IPS-20b (cell line): ENCODE measurements at regions not wholly inside any gene's neighbourhood (a gene's known extent, or its start where the extent isn't known, plus 50 kb on each side); places are given as distances from the start of the nearest gene placed in this dataset.

Experiments
- H3K27ac ChIP-seq: one replicate; pipeline ENCODE4 v1.5.1; 2013; ENCODE audit warnings: low read length
- H3K27me3 ChIP-seq: 2 replicates; pipeline ENCODE4 v1.6.1; 2013; ENCODE audit warnings: mild to moderate bottlenecking, low read length, inconsistent platforms; ENCODE audit not compliant: insufficient read depth
- H3K36me3 ChIP-seq: 2 replicates; pipeline ENCODE4 v1.6.1; 2013; ENCODE audit warnings: low read depth, mild to moderate bottlenecking, inconsistent platforms, low read length, moderate library complexity; ENCODE audit not compliant: insufficient read depth
- H3K4me1 ChIP-seq: 2 replicates; pipeline ENCODE4 v1.6.1; 2013; ENCODE audit warnings: mild to moderate bottlenecking, control low read depth, inconsistent platforms, low read length, moderate library complexity; ENCODE audit not compliant: insufficient read depth
- H3K4me3 ChIP-seq: 2 replicates; pipeline ENCODE4 v1.5.1; 2013; ENCODE audit warnings: mild to moderate bottlenecking, low read length, inconsistent platforms
- H3K9ac ChIP-seq: 2 replicates; pipeline ENCODE4 v1.6.1; 2013; ENCODE audit warnings: low read depth, mild to moderate bottlenecking, inconsistent platforms, low read length, moderate library complexity
- H3K9me3 ChIP-seq: 2 replicates; pipeline ENCODE4 v1.6.1; 2013; ENCODE audit warnings: mild to moderate bottlenecking, low read depth, low read length, inconsistent platforms; ENCODE audit not compliant: insufficient read depth

DNA sequence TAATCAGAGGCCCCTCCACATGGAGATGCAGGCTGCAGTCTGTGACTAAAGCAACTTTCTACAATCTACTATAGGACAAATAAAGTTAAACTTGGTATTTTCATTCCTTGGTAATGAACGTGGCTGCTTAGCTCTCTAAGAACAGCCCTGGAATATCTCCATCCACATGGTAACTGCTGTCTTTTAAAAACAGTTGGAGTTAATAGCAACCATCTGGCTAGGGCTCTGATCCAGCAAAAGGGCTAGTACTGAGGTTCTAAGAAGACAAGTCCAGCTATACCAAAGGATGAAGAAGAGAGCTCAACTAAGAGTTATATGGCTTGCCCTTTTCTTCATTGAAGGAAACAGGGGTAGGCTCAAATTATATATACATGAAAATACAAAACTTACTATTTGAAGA is 920.1 kb downstream of the FLRT2 start:
- H3K9ac ChIP-seq, result no peak overlapping the region
- H3K27me3 ChIP-seq, result no peaks in the 10 kb centered on the region
- H3K4me3 ChIP-seq, result no peak overlapping the region
- H3K9me3 ChIP-seq, result no peaks in the 10 kb centered on the region
- H3K36me3 ChIP-seq, result no peaks in the 10 kb centered on the region
- no peak overlapping the region for H3K27ac ChIP-seq
- H3K4me1 ChIP-seq, result no peaks in the 10 kb centered on the region

DNA sequence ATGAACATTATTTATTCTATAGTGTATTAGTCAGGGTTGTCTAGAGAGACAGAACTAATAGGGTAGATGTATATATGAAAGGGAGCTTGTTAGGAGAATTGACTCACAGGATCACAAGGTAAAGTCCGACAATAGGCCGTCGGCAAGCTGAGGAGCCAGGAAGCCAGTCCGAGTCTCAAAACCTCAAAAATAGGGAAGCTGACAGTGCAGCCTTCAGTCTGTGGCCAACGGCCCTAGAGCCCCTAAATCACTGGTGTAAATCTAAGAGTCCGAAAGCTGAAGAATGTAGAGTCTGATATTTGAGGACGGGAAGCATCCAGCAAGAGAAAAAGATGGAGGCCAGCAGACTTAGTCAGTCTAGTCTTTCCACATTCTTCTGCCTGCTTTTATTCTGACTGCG is 912.2 kb downstream of the FLRT2 start:
- no peak overlapping the region for H3K27ac ChIP-seq
- no peak overlapping the region for H3K4me3 ChIP-seq
- H3K36me3 ChIP-seq, result no peaks in the 10 kb centered on the region
- H3K9me3 ChIP-seq, result no peaks in the 10 kb centered on the region
- no peaks in the 10 kb centered on the region for H3K4me1 ChIP-seq
- H3K27me3 ChIP-seq, result no peaks in the 10 kb centered on the region
- no peak overlapping the region for H3K9ac ChIP-seq

DNA sequence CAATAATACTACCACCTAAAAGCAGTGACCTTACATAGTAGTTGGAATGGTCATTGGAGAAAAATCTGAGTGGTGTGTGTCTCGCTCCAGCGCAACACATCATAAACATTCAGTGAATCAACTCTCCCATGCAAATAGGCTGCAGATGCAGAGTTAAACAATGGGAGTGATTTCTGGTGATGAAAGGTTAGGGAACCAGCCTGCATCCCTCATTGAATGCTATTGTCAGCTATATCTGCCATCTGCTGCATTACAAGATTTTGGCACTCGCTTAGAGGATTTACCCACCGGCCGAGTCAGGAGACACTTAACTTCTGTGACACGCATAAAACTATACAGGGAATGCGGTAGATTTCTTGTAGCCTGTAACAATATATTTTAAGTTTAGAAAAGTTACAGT is 900.9 kb downstream of the FLRT2 start:
- H3K36me3 ChIP-seq, result no peaks in the 10 kb centered on the region
- no peak overlapping the region for H3K9ac ChIP-seq
- H3K27ac ChIP-seq, result no peak overlapping the region
- no peaks in the 10 kb centered on the region for H3K27me3 ChIP-seq
- no peak overlapping the region for H3K4me3 ChIP-seq
- H3K9me3 ChIP-seq, result no peaks in the 10 kb centered on the region
- no peaks in the 10 kb centered on the region for H3K4me1 ChIP-seq

DNA sequence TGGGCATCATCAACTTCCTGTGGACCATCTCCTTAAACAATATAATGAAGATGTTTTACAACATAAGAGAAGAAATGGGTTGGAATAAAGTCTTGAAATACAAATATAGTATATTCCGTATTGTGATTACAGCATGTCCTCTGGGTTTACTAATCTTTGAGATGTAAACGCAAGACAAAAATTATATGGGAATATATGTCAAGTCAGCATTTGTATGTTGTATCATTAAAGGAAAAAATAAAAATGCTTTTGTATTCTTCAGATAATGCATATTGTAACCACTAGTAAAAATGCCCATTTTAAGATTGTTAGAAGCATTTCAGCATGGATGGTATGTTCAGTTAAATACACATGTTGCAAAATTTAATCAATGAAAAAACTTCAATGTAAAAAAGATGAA is 893.3 kb downstream of the FLRT2 start:
- no peak overlapping the region for H3K9ac ChIP-seq
- no peaks in the 10 kb centered on the region for H3K4me1 ChIP-seq
- H3K27ac ChIP-seq, result no peak overlapping the region

DNA sequence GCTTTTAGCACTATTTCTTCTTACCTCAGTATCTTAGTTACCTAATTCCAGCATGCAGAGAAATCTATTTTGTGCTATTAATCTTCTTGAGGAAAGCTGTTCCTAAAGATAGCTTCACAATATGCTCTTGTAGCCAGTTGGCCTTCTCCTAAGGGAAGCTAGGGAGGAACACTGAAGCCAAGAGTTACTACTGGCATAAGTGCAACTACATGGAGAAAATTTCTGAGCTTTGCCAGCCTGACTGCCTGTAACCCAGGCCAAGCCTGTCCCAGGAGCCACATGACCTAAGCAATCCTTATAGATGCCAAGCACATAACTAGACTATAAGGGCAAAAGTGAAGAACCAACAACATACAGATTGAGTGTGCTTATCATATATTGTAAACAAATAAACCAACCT is 890.2 kb downstream of the FLRT2 start:
- no peak overlapping the region for H3K4me3 ChIP-seq
- H3K4me1 ChIP-seq, result no peaks in the 10 kb centered on the region
- no peak overlapping the region for H3K9ac ChIP-seq
- no peaks in the 10 kb centered on the region for H3K27me3 ChIP-seq
- H3K9me3 ChIP-seq, result peaks cover 4% of the 10 kb centered on the region; the same call in 1 of the 2 replicates
- H3K27ac ChIP-seq, result no peak overlapping the region
- H3K36me3 ChIP-seq, result no peaks in the 10 kb centered on the region

More for the DNA sequence above, 893.3 kb downstream of the FLRT2 start:
- no peaks in the 10 kb centered on the region for H3K36me3 ChIP-seq
- H3K27me3 ChIP-seq, result no peaks in the 10 kb centered on the region
- no peaks in the 10 kb centered on the region for H3K9me3 ChIP-seq
- H3K4me3 ChIP-seq, result no peak overlapping the region

DNA sequence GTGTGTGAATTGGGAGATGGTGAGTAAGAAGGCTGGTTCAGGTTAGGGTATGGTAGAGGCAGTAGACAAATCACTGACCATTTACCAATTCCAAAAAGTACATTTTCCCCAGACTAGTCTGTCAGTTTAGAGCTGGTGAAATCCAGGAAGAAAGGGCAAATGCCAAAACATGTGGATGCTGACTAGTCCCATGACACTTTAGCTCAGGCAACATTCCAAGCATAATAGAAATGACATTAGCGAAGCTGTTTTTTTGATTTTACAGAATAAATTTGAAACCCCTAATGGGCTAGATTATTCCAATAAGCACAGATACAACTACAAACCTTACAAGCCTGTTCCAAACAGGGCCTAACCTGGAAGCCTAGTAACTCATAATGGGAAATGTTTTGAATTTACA is 884.2 kb downstream of the FLRT2 start:
- Histone ChIP-seq H3K27me3 (no peaks in the 10 kb centered on the region), H3K4me1 (peaks cover 2% of the 10 kb centered on the region; the same call in 1 of the 2 replicates), H3K27ac (no peak overlapping the region), H3K9me3 (peaks cover 4% of the 10 kb centered on the region; the same call in 1 of the 2 replicates), H3K4me3 (no peak overlapping the region), H3K9ac (no peak overlapping the region), H3K36me3 (no peaks in the 10 kb centered on the region)

DNA sequence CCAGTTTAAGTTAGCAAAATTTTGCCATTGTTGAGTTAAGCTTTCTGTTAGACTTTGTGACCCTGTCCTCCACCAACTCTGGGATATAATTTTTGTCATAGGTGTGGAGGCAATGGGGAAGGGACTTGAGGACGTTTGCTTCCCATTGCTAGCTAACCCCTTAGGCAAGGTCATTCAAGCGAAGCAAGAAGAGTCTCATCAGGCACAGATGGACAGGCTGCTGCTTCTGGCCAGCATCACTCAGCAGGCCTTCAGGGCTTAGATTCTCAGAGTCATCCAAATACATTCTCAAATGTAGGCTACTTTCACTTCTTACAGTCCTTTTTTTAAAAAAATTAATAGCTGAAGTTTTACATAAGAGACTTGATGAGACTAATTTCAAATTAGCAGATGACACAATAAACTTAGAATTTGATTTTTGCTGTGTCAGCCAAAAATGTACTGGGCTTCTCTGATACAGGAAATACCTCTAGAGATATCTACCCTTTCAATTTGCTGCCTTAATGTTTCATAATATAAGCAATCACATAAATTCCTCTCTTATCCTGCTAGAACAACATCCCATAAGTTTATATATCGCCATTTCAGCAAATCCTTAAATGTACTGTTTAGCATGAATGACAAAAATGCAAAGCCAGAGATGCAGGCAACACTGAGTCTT is 875.2 kb downstream of the FLRT2 start:
- H3K27me3 ChIP-seq, result no peaks in the 10 kb centered on the region
- H3K9ac ChIP-seq, result no peak overlapping the region
- H3K4me1 ChIP-seq, result no peaks in the 10 kb centered on the region; the same call in 1 of the 2 replicates
- no peak overlapping the region for H3K4me3 ChIP-seq
- no peak overlapping the region for H3K27ac ChIP-seq
- no peaks in the 10 kb centered on the region for H3K9me3 ChIP-seq
- H3K36me3 ChIP-seq, result no peaks in the 10 kb centered on the region

DNA sequence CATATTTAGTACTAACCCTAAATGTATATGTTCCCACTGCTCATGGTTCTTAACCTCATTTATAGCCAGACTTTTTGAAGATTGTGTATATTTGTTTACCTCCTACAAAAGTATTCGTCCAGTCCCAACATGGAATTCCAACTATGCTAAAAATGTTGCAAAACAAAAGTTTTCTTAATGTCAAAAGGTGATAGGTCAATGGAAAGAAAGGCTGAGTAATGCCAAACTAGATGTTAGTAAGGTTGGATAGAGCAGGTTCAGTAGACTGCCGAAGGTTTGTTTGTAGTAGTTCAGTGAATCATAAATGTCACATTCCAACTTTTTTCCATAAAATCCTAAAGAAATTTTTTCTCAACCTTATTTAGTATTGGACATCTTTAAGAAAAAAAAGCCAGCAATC is 874.5 kb downstream of the FLRT2 start:
- Histone ChIP-seq H3K9ac (no peak overlapping the region), H3K9me3 (no peaks in the 10 kb centered on the region), H3K36me3 (no peaks in the 10 kb centered on the region), H3K4me1 (no peaks in the 10 kb centered on the region), H3K27me3 (no peaks in the 10 kb centered on the region), H3K4me3 (no peak overlapping the region), H3K27ac (no peak overlapping the region)

DNA sequence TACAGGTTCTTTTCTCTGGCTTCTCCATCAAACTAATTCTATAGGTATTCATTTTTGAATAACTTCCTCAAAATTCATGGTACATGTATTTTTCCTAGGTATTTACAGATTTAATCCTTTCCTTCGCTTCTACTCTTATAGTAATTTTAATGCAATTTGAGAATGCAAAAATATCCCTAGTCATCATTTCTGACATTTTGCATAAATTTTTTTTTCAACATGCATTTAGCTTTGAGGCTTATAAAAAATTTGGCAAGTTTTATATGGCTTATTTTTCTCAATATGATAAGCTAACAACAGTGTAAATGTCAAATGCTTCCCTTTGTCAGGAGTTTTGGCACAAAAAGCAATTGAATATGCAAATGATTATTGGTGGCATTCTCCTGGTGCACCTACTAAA is 872.6 kb downstream of the FLRT2 start:
- Histone ChIP-seq H3K27ac (no peak overlapping the region), H3K4me3 (no peak overlapping the region), H3K36me3 (no peaks in the 10 kb centered on the region), H3K9me3 (no peaks in the 10 kb centered on the region), H3K4me1 (no peaks in the 10 kb centered on the region), H3K27me3 (no peaks in the 10 kb centered on the region), H3K9ac (no peak overlapping the region)

DNA sequence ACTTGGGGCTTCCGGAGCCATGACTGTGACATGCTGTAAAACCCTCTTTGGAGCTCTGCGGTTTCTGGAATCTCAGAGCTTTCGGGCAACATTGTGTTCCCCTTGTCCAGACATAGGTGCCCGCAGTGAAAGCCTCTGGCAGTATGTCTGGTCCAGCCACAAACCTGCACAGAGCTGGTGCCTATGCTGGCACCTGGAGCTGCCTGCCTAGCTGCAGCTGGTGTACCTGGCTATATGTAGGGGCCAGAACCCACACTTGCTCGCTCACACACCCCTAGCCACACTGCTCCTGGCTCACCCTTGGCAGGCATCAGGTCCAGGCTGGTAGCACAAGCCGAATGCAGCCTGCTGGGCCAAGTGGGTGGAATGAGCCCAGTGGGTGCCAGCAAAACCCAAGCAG is 861.1 kb downstream of the FLRT2 start:
- Histone ChIP-seq H3K36me3 (no peaks in the 10 kb centered on the region), H3K4me1 (no peaks in the 10 kb centered on the region), H3K27ac (no peak overlapping the region), H3K9ac (no peak overlapping the region), H3K27me3 (no peaks in the 10 kb centered on the region), H3K4me3 (no peak overlapping the region), H3K9me3 (peaks cover 13% of the 10 kb centered on the region; the same call in 1 of the 2 replicates)

DNA sequence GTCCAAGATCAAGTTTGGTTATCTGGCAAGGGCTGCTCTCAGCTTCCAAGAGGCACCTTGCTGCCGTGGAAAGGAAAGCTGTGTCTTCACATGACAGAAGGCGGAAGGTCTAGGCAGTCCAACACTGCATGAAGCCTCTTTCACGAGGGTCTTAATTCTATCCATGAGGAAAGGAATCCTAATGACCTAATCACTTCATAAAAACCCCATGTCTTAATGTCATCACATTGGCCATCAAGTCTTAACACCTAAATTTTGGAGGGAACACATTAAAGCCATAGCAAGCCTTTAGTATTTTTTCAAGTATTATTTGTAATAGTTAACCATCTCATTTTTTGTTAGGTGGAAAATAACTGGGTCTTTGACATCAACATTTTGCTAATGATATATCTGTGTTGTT is 858.3 kb downstream of the FLRT2 start:
- H3K4me1 ChIP-seq, result no peaks in the 10 kb centered on the region
- no peaks in the 10 kb centered on the region for H3K27me3 ChIP-seq
- H3K36me3 ChIP-seq, result no peaks in the 10 kb centered on the region
- H3K4me3 ChIP-seq, result no peak overlapping the region
- H3K9me3 ChIP-seq, result peaks cover 13% of the 10 kb centered on the region; the same call in 1 of the 2 replicates
- no peak overlapping the region for H3K9ac ChIP-seq
- H3K27ac ChIP-seq, result no peak overlapping the region

DNA sequence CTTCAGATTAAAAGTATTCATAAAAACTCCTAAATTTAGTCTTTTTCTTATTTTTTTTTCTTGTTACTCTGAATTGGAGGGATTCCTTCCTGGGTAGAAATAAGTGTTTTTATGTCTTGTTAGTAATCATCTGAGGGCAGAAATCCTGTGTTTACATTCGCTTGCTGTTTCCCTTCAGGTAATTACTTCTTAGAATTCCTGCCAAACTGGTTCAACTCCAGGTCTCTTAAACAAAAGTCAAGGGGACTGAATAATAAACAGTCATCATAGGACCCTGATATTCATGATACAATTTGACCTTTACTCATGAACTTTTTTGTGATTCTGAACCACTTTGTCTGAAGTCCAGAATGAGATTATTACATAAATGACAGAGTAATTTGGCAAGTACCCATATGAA is 843.9 kb downstream of the FLRT2 start:
- H3K4me3 ChIP-seq, result no peak overlapping the region
- peaks cover 21% of the 10 kb centered on the region for H3K9me3 ChIP-seq
- no peak overlapping the region for H3K9ac ChIP-seq
- no peak overlapping the region for H3K27ac ChIP-seq
- H3K36me3 ChIP-seq, result no peaks in the 10 kb centered on the region
- H3K27me3 ChIP-seq, result no peaks in the 10 kb centered on the region
- H3K4me1 ChIP-seq, result no peaks in the 10 kb centered on the region
